H1 (cell line): ENCODE measurements at regions not wholly inside any gene's neighbourhood (a gene's known extent, or its start where the extent isn't known, plus 50 kb on each side); places are given as distances from the start of the nearest gene placed in this dataset.

Experiments used
- CTCF ChIA-PET: fragments of 300-600 bp; sonication (Branson Sonifier 250); formaldehyde crosslinking; loops from one replicate; lab custom pipeline; 2021; ENCODE audit not compliant: partially characterized antibody; lab: Charles Lee
- POLR2A ChIA-PET: fragments of 300-600 bp; sonication (Branson Sonifier 250); formaldehyde crosslinking; loops from one replicate; lab custom pipeline; 2021; ENCODE audit warnings: inconsistent platforms; ENCODE audit not compliant: partially characterized antibody; lab: Charles Lee
- DNase-seq, 2 experiments: peaks; one replicate each; pipeline versions ENCODE4 v3.0.0 to v3.0.0-alpha.2; 2010 to 2022; ENCODE audit warnings: low spot score in 2 of 2, low read depth in 1 of 2, mixed read lengths in 1 of 2
- FAIRE-seq: peaks from 2 replicates; lab custom pipeline; 2011; peaks lifted over from hg19 to GRCh38; lab: Jason Lieb, UNC
- H2AFZ ChIP-seq: 2 replicates; pipeline ENCODE4 v1.8.1; 2012; ENCODE audit warnings: low read length, inconsistent platforms
- H2AK5ac ChIP-seq: 2 replicates; pipeline ENCODE4 v1.6.1; 2013; ENCODE audit warnings: low read depth, low read length
- H2BK120ac ChIP-seq: replicated peaks from 2 replicates; pipeline ENCODE3; 2013; ENCODE audit warnings: low read depth, low read length, inconsistent platforms
- H2BK12ac ChIP-seq: 2 replicates; pipeline ENCODE4 v1.6.1; 2013; ENCODE audit warnings: low read depth, low read length
- H2BK15ac ChIP-seq: 2 replicates; pipeline ENCODE4 v1.6.1; 2013; ENCODE audit warnings: low read length
- H2BK20ac ChIP-seq: 2 replicates; pipeline ENCODE4 v1.6.1; 2013; ENCODE audit warnings: low read length
- H2BK5ac ChIP-seq: 2 replicates; pipeline ENCODE4 v1.6.1; 2013; ENCODE audit warnings: low read depth, low read length
- H3K14ac ChIP-seq: 2 replicates; pipeline ENCODE4 v1.6.1; 2013; ENCODE audit warnings: inconsistent platforms; ENCODE audit not compliant: insufficient read length
- H3K18ac ChIP-seq: 2 replicates; pipeline ENCODE4 v1.6.1; 2013; ENCODE audit warnings: low read length; ENCODE audit errors: extremely low read depth
- H3K23ac ChIP-seq: 2 replicates; pipeline ENCODE4 v1.6.1; 2013; ENCODE audit warnings: inconsistent platforms; ENCODE audit not compliant: insufficient read length
- H3K23me2 ChIP-seq: 2 replicates; pipeline ENCODE4 v1.6.1; 2013; ENCODE audit warnings: low read depth, low read length
- H3K27ac ChIP-seq: 2 replicates; pipeline ENCODE4 v1.6.1; 2011; ENCODE audit warnings: low read depth, low read length, inconsistent platforms
- H3K27me3 ChIP-seq, 4 experiments: replicated peaks in 1 of 4; 1 replicate in 1 of 4; 2 replicates in 3 of 4; pipeline versions ENCODE4 v1.6.1 to v1.8.1; 2011 to 2013; ENCODE audit warnings: low read length in 3 of 4, mild to moderate bottlenecking in 3 of 4, inconsistent platforms in 2 of 4, mixed read lengths in 2 of 4, moderate library complexity in 1 of 4; ENCODE audit not compliant: control insufficient read depth in 3 of 4, insufficient read depth in 3 of 4; ENCODE audit errors: extremely low read depth in 1 of 4
- H3K36me3 ChIP-seq, 4 experiments: 2 replicates each; pipeline versions ENCODE4 v1.6.1 to v1.8.1; 2011 to 2013; ENCODE audit warnings: mild to moderate bottlenecking in 4 of 4, low read length in 3 of 4, moderate library complexity in 2 of 4, control low read depth in 1 of 4, inconsistent platforms in 1 of 4; ENCODE audit not compliant: insufficient read depth in 4 of 4, control insufficient read depth in 2 of 4
- H3K4ac ChIP-seq: replicated peaks from 2 replicates; pipeline ENCODE3; 2013; ENCODE audit warnings: low read length, low read depth, mixed read lengths, inconsistent platforms; ENCODE audit not compliant: insufficient read length
- H3K4me1 ChIP-seq, 4 experiments: replicated peaks in 1 of 4; 1 replicate in 1 of 4; 2 replicates in 3 of 4; pipeline versions ENCODE4 v1.6.1 to v1.8.1; 2011 to 2013; ENCODE audit warnings: low read length in 3 of 4, inconsistent platforms in 2 of 4, mixed read lengths in 1 of 4; ENCODE audit not compliant: insufficient read depth in 4 of 4, control insufficient read depth in 3 of 4
- H3K4me2 ChIP-seq, 2 experiments: 2 replicates each; pipeline versions ENCODE4 v1.6.1 to v1.8.1; 2011 to 2013; ENCODE audit warnings: low read depth in 2 of 2, low read length in 2 of 2, control low read depth in 1 of 2, inconsistent platforms in 1 of 2, mild to moderate bottlenecking in 1 of 2; ENCODE audit not compliant: insufficient read depth in 1 of 2
- H3K4me3 ChIP-seq, 4 experiments: fragments of 200-600, 300-600 bp in 1 of 4; sonication (generic), shearing (Covaris generic), sonication (Bioruptor Twin) in 1 of 4; 2 replicates each; pipeline versions ENCODE4 v1.5.1 to v1.8.1; 2011 to 2016; ENCODE audit warnings: low read length in 4 of 4, low read depth in 3 of 4, control low read depth in 2 of 4, inconsistent platforms in 2 of 4, mild to moderate bottlenecking in 2 of 4, mixed read lengths in 1 of 4, moderate library complexity in 1 of 4; ENCODE audit not compliant: insufficient read depth in 2 of 4; ENCODE audit errors: extremely low read depth in 1 of 4
- H3K56ac ChIP-seq: replicated peaks from 2 replicates; pipeline ENCODE3; 2013; ENCODE audit warnings: low read depth, mild to moderate bottlenecking, mixed read lengths, low read length, inconsistent platforms; ENCODE audit not compliant: insufficient read length
- H3K79me1 ChIP-seq: 2 replicates; pipeline ENCODE4 v1.6.1; 2013; ENCODE audit warnings: low read depth, low read length, control low read depth
- H3K79me2 ChIP-seq, 2 experiments: 2 replicates each; pipeline versions ENCODE4 v1.6.1 to v1.8.1; 2012 to 2013; ENCODE audit warnings: low read length in 2 of 2, mild to moderate bottlenecking in 2 of 2, inconsistent platforms in 1 of 2; ENCODE audit not compliant: insufficient read depth in 2 of 2, control insufficient read depth in 1 of 2
- H3K9ac ChIP-seq, 4 experiments: replicated peaks in 1 of 4; 1 replicate in 1 of 4; 2 replicates in 3 of 4; pipeline versions ENCODE4 v1.6.1 to v1.8.1; 2011 to 2013; ENCODE audit warnings: low read depth in 3 of 4, low read length in 3 of 4, control low read depth in 2 of 4, mild to moderate bottlenecking in 2 of 4, moderate library complexity in 2 of 4, inconsistent platforms in 1 of 4; ENCODE audit errors: extremely low read depth in 1 of 4
- H3K9me3 ChIP-seq, 2 experiments: 2 replicates each; pipeline versions ENCODE4 v1.6.1 to v1.8.1; 2012 to 2013; ENCODE audit warnings: mild to moderate bottlenecking in 2 of 2, moderate library complexity in 2 of 2, control low read depth in 1 of 2, inconsistent platforms in 1 of 2, low read depth in 1 of 2, low read length in 1 of 2, mixed read lengths in 1 of 2; ENCODE audit not compliant: insufficient read depth in 2 of 2
- H4K20me1 ChIP-seq, 2 experiments: replicated peaks in 1 of 2; 2 replicates each; pipeline versions ENCODE3 to v1.8.1; 2011 to 2013; ENCODE audit warnings: inconsistent platforms in 2 of 2, low read length in 2 of 2, mild to moderate bottlenecking in 1 of 2; ENCODE audit not compliant: insufficient read depth in 2 of 2, control insufficient read depth in 1 of 2
- H4K5ac ChIP-seq: 2 replicates; pipeline ENCODE4 v1.6.1; 2013; ENCODE audit warnings: low read length, low read depth, mixed read lengths, inconsistent platforms; ENCODE audit not compliant: insufficient read length
- H4K8ac ChIP-seq: 2 replicates; pipeline ENCODE4 v1.8.0; 2013; ENCODE audit warnings: mild to moderate bottlenecking, moderate library complexity, low read length, inconsistent platforms; ENCODE audit not compliant: insufficient read depth; ENCODE audit errors: extremely low read depth
- H4K91ac ChIP-seq: replicated peaks from 2 replicates; pipeline ENCODE3; 2013; ENCODE audit warnings: low read length, mixed read lengths, inconsistent platforms; ENCODE audit not compliant: insufficient read length
- ATF3 ChIP-seq: IDR thresholded peaks from 2 replicates; pipeline ENCODE4 v1.6.1; 2011; ENCODE audit warnings: low read depth, mild to moderate bottlenecking, low read length; ENCODE audit not compliant: insufficient read depth
- CBX5 ChIP-seq: fragments of 300-800, 300-1000 bp; sonication (generic); IDR thresholded peaks from 2 replicates; pipeline ENCODE4 v1.7.1; 2016; ENCODE audit warnings: antibody characterized with exemption, low read length, low read depth
- CHD2 ChIP-seq: IDR thresholded peaks from 2 replicates; pipeline ENCODE4 v1.6.1; 2012; ENCODE audit warnings: low read length, improper control_type of control experiment
- CTBP2 ChIP-seq: IDR thresholded peaks from 2 replicates; pipeline ENCODE4 v1.7.0; 2011; ENCODE audit warnings: borderline replicate concordance, mild to moderate bottlenecking, moderate library complexity, mixed read lengths, low read length; ENCODE audit not compliant: insufficient read depth, insufficient read length
- E2F6 ChIP-seq: IDR thresholded peaks from 2 replicates; pipeline ENCODE4 v1.6.1; 2012; ENCODE audit warnings: inconsistent platforms
- JUND ChIP-seq: IDR thresholded peaks from 2 replicates; pipeline ENCODE4 v1.6.1; 2011; ENCODE audit warnings: mild to moderate bottlenecking, improper control_type of control experiment, low read length
- POU5F1 ChIP-seq: IDR thresholded peaks from 2 replicates; pipeline ENCODE4 v1.6.1; 2011; ENCODE audit warnings: low read depth, mild to moderate bottlenecking, low read length, moderate library complexity
- SIX5 ChIP-seq: IDR thresholded peaks from 2 replicates; pipeline ENCODE4 v1.6.1; 2011; ENCODE audit warnings: mild to moderate bottlenecking, low read depth, low read length
- SP1 ChIP-seq: IDR thresholded peaks from 2 replicates; pipeline ENCODE4 v1.6.1; 2011; ENCODE audit warnings: low read depth, low read length
- SRF ChIP-seq: IDR thresholded peaks from 2 replicates; pipeline ENCODE4 v1.6.1; 2011; ENCODE audit warnings: mild to moderate bottlenecking, low read depth, low read length, moderate library complexity
- SUZ12 ChIP-seq: fragments of 200-600 bp; sonication (generic); IDR thresholded peaks from 2 replicates; pipeline ENCODE4 v1.6.1; 2012; ENCODE audit warnings: mild to moderate bottlenecking, inconsistent platforms, low read length, moderate library complexity, mixed read lengths
- TCF12 ChIP-seq: IDR thresholded peaks from 2 replicates; pipeline ENCODE4 v1.6.1; 2011; ENCODE audit warnings: low read depth, mild to moderate bottlenecking, low read length
- WGBS, 2 experiments: shearing (Covaris generic) in 1 of 2; methylation state at CpG; one replicate each; pipeline versions ENCODE4 v1.1.6 to v1.1.7; 2013 to 2015; ENCODE audit warnings: low lambda C conversion rate in 2 of 2, mixed read lengths in 2 of 2, inconsistent platforms in 1 of 2, low coverage in 1 of 2, missing lambda C conversion rate in 1 of 2; ENCODE audit not compliant: insufficient replicate concordance in 2 of 2, insufficient coverage in 1 of 2, insufficient read length in 1 of 2; ENCODE audit errors: extremely low coverage in 1 of 2, missing lambda C conversion rate in 1 of 2; 5-methylcytosine and 5-hydroxymethylcytosine counted together

GRCh38 chr7:41878309-41879295 lies 175.7 kb upstream of the INHBA start:
- Histone ChIP-seq H2AK5ac (no peak overlapping the region), H2BK12ac (no peak overlapping the region), H3K56ac (no peak overlapping the region), H2AFZ (no peak overlapping the region), H4K20me1 (no peaks in the 10 kb centered on the region), H3K4me1 (peaks cover 0 to 4% (median 0%) of the 10 kb centered on the region in 4 experiments; a peak in 1 of 7 replicates), H4K5ac (no peak overlapping the region), H3K14ac (no peak overlapping the region), H2BK15ac (no peak overlapping the region), H3K4me3 (no peak overlapping the region), H3K79me1 (no peaks in the 10 kb centered on the region), H3K9me3 (no peaks in the 10 kb centered on the region), H3K18ac (no peak overlapping the region), H3K23me2 (no peaks in the 10 kb centered on the region), H2BK20ac (no peak overlapping the region), H3K36me3 (no peaks in the 10 kb centered on the region), H3K4me2 (no peak overlapping the region), H3K9ac (no peak overlapping the region), H3K23ac (no peak overlapping the region), H2BK5ac (no peak overlapping the region), H3K27ac (no peak overlapping the region), H4K91ac (no peak overlapping the region), H3K27me3 (no peaks in the 10 kb centered on the region), H2BK120ac (no peak overlapping the region), H4K8ac (no peak overlapping the region), H3K79me2 (no peaks in the 10 kb centered on the region), H3K4ac (no peak overlapping the region)
- no peak for DNase-seq
- POLR2A ChIA-PET = no interaction called here
- CTCF ChIA-PET = interaction anchor here (0.7 to 1.7 kb wide), 4 partner anchors 10 to 167 kb away, joined by 3 to 5 read pairs (median 4); no protein-coding TSS in a partner anchor
- no peak for FAIRE-seq
- WGBS, 2 experiments = 89% methylated on average over 7 of the region's 7 CpGs; no CpG with 5 or more reads in 1 of the 2 experiments
- TF ChIP-seq CBX5 (no peak), CTBP2 (no peak), POU5F1 (no peak), E2F6 (no peak), SRF (no peak), SP1 (no peak), CHD2 (no peak), TCF12 (no peak), ATF3 (no peak), SUZ12 (no peak), JUND (no peak), SIX5 (no peak)
